Astrocyte (in vitro differentiated cells and primary cell): ENCODE measurements at regions not wholly inside any gene's neighbourhood (a gene's known extent, or its start where the extent isn't known, plus 50 kb on each side); places are given as distances from the start of the nearest gene placed in this dataset.

Experiments used
- DNase-seq: peaks from one replicate; pipeline ENCODE4 v3.0.0-alpha.2; 2010; ENCODE audit warnings: low read depth
- FAIRE-seq: peaks from 2 replicates; lab custom pipeline; 2011; peaks lifted over from hg19 to GRCh38; lab: Jason Lieb, UNC
- H2AFZ ChIP-seq: 2 replicates; pipeline ENCODE4 v1.6.0; 2012; ENCODE audit warnings: low read depth, low read length, inconsistent platforms
- H3K27ac ChIP-seq: 2 replicates; pipeline ENCODE4 v1.5.1; 2011; ENCODE audit warnings: low read depth, low read length, inconsistent platforms
- H3K27me3 ChIP-seq: 2 replicates; pipeline ENCODE4 v1.6.0; 2011; ENCODE audit warnings: low read length, inconsistent platforms; ENCODE audit not compliant: insufficient read depth
- H3K36me3 ChIP-seq: 2 replicates; pipeline ENCODE4 v1.5.1; 2011; ENCODE audit warnings: low read length, inconsistent platforms; ENCODE audit not compliant: insufficient read depth
- H3K4me1 ChIP-seq: 2 replicates; pipeline ENCODE4 v1.5.1; 2011; ENCODE audit warnings: low read length, inconsistent platforms; ENCODE audit not compliant: insufficient read depth
- H3K4me2 ChIP-seq: 2 replicates; pipeline ENCODE4 v1.6.0; 2012; ENCODE audit warnings: low read length, inconsistent platforms
- H3K4me3 ChIP-seq: 2 replicates; pipeline ENCODE4 v1.5.1; 2011; ENCODE audit warnings: low read depth, mild to moderate bottlenecking, low read length, inconsistent platforms; ENCODE audit not compliant: insufficient read depth
- H3K79me2 ChIP-seq: 2 replicates; pipeline ENCODE4 v1.6.0; 2012; ENCODE audit warnings: mild to moderate bottlenecking, low read length, inconsistent platforms; ENCODE audit not compliant: insufficient read depth
- H3K9ac ChIP-seq: 2 replicates; pipeline ENCODE4 v1.6.0; 2012; ENCODE audit warnings: mild to moderate bottlenecking, low read length, inconsistent platforms
- H3K9me3 ChIP-seq: 2 replicates; pipeline ENCODE4 v1.5.1; 2012; ENCODE audit warnings: low read depth, mild to moderate bottlenecking, low read length, inconsistent platforms; ENCODE audit not compliant: insufficient read depth
- H4K20me1 ChIP-seq: 2 replicates; pipeline ENCODE4 v1.6.0; 2012; ENCODE audit warnings: low read length, inconsistent platforms; ENCODE audit not compliant: insufficient read depth
- H3K27ac Mint-ChIP-seq: one replicate; pipeline ENCODE4 v1.8.0; 2021; ENCODE audit warnings: mild to moderate bottlenecking, mixed read lengths; ENCODE audit not compliant: unreplicated experiment
- H3K27me3 Mint-ChIP-seq: one replicate; pipeline ENCODE4 v1.8.0; 2021; ENCODE audit warnings: low read depth, mixed read lengths; ENCODE audit not compliant: unreplicated experiment
- H3K36me3 Mint-ChIP-seq: one replicate; pipeline ENCODE4 v1.8.0; 2021; ENCODE audit warnings: low read depth, mixed read lengths; ENCODE audit not compliant: unreplicated experiment
- H3K4me1 Mint-ChIP-seq: one replicate; pipeline ENCODE4 v1.8.0; 2021; ENCODE audit warnings: low read depth, mixed read lengths; ENCODE audit not compliant: unreplicated experiment
- H3K4me3 Mint-ChIP-seq: one replicate; pipeline ENCODE4 v1.8.0; 2021; ENCODE audit warnings: mild to moderate bottlenecking, moderate library complexity, mixed read lengths; ENCODE audit not compliant: unreplicated experiment
- H3K9me3 Mint-ChIP-seq: one replicate; pipeline ENCODE4 v1.8.0; 2021; ENCODE audit warnings: mild to moderate bottlenecking, mixed read lengths; ENCODE audit not compliant: unreplicated experiment
- CTCF ChIP-seq: IDR thresholded peaks from 2 replicates; pipeline ENCODE4 v1.5.1; 2011; ENCODE audit warnings: low read depth, mild to moderate bottlenecking, inconsistent platforms, low read length, moderate library complexity; ENCODE audit not compliant: insufficient read depth
- EZH2 ChIP-seq: IDR thresholded peaks from 2 replicates; pipeline ENCODE4 v1.6.1; 2012; ENCODE audit warnings: mild to moderate bottlenecking, low read length, inconsistent platforms; ENCODE audit not compliant: insufficient read depth

DNA sequence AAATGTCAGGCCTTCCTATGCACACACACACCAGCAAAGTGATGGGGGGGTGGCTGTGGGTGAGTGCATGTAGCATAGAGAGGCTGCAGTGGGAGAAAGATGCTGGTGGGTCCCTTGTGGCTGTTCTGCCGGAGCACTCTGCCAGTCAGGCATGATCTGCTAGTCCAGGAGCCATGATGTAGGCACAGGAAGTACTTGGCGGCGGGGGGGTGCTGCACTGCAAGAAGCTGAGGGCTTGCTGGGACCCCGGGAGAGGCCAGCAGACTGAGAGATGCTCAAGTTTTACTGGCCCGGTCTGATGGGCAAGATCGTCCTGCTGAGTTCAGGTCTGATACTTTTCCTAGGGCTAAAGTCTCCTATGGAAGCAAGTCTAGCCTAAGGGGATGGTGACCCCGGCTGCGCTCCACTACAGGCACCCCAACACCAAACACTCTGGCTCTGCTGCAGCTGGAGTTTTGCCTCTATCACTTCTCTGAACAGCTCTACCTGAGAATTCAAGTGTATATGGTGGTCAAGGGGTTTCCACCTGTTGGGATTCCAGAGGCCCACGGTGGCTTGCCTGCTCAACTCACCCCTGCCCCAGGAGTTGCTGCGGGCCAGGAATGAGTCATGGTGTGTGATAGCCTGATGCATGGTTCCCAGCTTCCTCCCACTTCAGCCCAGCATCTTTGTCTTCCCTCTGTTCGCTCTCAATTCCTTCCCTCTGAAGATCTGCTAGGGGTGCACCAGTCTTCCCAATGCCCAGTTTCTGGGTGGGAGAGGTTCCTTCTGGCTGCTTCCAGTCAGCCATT, 971.8 kb upstream of the ADGRB3 start:
- FAIRE-seq: no peak
- no peak overlapping the region for H3K4me3 Mint-ChIP-seq
- DNase-seq: no peak

GRCh38 chr6:67653561-67653960, 981.5 kb upstream of the ADGRB3 start:
- H3K4me2 ChIP-seq: no peak overlapping the region
- no peaks in the 10 kb centered on the region for H3K4me1 ChIP-seq
- no peaks in the 10 kb centered on the region for H3K79me2 ChIP-seq
- no peak overlapping the region for H3K27ac ChIP-seq
- no peak overlapping the region for H3K27ac Mint-ChIP-seq
- no peak overlapping the region for H2AFZ ChIP-seq
- FAIRE-seq: no peak
- no peaks in the 10 kb centered on the region for H3K36me3 ChIP-seq
- no peaks in the 10 kb centered on the region for H4K20me1 ChIP-seq
- no peaks in the 10 kb centered on the region for H3K4me1 Mint-ChIP-seq
- H3K27me3 ChIP-seq: no peaks in the 10 kb centered on the region
- no peaks in the 10 kb centered on the region for H3K27me3 Mint-ChIP-seq
- H3K9me3 ChIP-seq: no peaks in the 10 kb centered on the region
- TF ChIP-seq EZH2: no peak
- TF ChIP-seq CTCF: no peak
- DNase-seq: no peak
- no peak overlapping the region for H3K9ac ChIP-seq
- H3K4me3 Mint-ChIP-seq: no peak overlapping the region
- H3K4me3 ChIP-seq: no peak overlapping the region
- H3K9me3 Mint-ChIP-seq: no peaks in the 10 kb centered on the region
- H3K36me3 Mint-ChIP-seq: no peaks in the 10 kb centered on the region

More for the DNA sequence above, 971.8 kb upstream of the ADGRB3 start:
- Histone ChIP-seq H2AFZ (no peak overlapping the region), H3K9ac (no peak overlapping the region), H3K4me2 (no peak overlapping the region), H3K4me3 (no peak overlapping the region), H4K20me1 (no peaks in the 10 kb centered on the region), H3K36me3 (no peaks in the 10 kb centered on the region), H3K79me2 (no peaks in the 10 kb centered on the region), H3K27ac (no peak overlapping the region), H3K27me3 (no peaks in the 10 kb centered on the region), H3K9me3 (no peaks in the 10 kb centered on the region), H3K4me1 (no peaks in the 10 kb centered on the region)
- Mint-ChIP-seq H3K36me3 (no peaks in the 10 kb centered on the region), H3K9me3 (peaks cover 4% of the 10 kb centered on the region), H3K4me1 (no peaks in the 10 kb centered on the region), H3K27ac (no peak overlapping the region), H3K27me3 (no peaks in the 10 kb centered on the region)
- TF ChIP-seq CTCF (no peak), EZH2 (no peak)

DNA sequence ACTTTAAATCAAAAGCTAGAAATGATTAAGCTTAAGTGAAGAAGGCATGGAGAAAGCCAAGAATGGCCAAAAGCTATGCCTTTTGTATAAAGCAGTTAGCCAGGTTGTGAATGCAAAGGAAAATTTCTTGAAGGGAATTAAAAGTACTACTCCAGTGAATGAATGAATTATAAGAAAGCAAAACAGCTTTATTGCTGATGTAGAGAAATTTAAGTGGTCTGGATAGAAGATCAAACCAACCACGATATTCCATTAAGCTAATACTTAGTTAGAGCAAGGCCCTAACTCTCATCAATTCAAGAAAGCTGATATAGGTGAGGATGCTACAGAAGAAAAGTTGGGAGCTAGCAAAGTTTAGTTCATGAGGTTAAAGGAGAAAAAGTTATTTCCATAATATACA, 988.5 kb upstream of the ADGRB3 start:
- Histone ChIP-seq H3K4me2 (no peak overlapping the region), H3K9me3 (no peaks in the 10 kb centered on the region), H3K36me3 (no peaks in the 10 kb centered on the region), H3K4me3 (no peak overlapping the region), H3K27ac (no peak overlapping the region), H3K27me3 (no peaks in the 10 kb centered on the region), H2AFZ (no peak overlapping the region), H3K79me2 (no peaks in the 10 kb centered on the region), H3K4me1 (no peaks in the 10 kb centered on the region), H4K20me1 (no peaks in the 10 kb centered on the region), H3K9ac (no peak overlapping the region)
- TF ChIP-seq CTCF: no peak
- no peak for TF ChIP-seq EZH2
- DNase-seq (no peak), FAIRE-seq (no peak)
- no peak overlapping the region for H3K4me3 Mint-ChIP-seq
- no peak overlapping the region for H3K27ac Mint-ChIP-seq
- no peaks in the 10 kb centered on the region for H3K4me1 Mint-ChIP-seq
- no peaks in the 10 kb centered on the region for H3K9me3 Mint-ChIP-seq
- H3K36me3 Mint-ChIP-seq: no peaks in the 10 kb centered on the region
- no peaks in the 10 kb centered on the region for H3K27me3 Mint-ChIP-seq
